Ovary (tissue), 7 donors: ENCODE measurements at regions not wholly inside any gene's neighbourhood (a gene's known extent, or its start where the extent isn't known, plus 50 kb on each side); places are given as distances from the start of the nearest gene placed in this dataset.
A peak's percentile ranks its signal among the peaks of the same experiment; 100 is the strongest.

Experiments
- DNase-seq, 5 donors: peaks; one replicate each; pipeline ENCODE4 v3.0.0-alpha.2; 2019 to 2020
- H3K27ac ChIP-seq, 2 donors: fragments of 200-600 bp; one replicate each; pipeline versions ENCODE4 v1.5.1 to v1.8.0; 2019 to 2022
- H3K27me3 ChIP-seq: fragments of 200-600 bp; one replicate; pipeline ENCODE4 v1.8.0; 2022
- H3K36me3 ChIP-seq: fragments of 200-600 bp; sonication (generic); one replicate; pipeline ENCODE4 v1.5.1; 2019
- H3K4me1 ChIP-seq: one replicate; pipeline ENCODE4 v1.8.1; 2013; ENCODE audit warnings: mild to moderate bottlenecking, moderate library complexity; ENCODE audit not compliant: insufficient read depth
- H3K4me3 ChIP-seq: fragments of 200-600 bp; sonication (generic); one replicate; pipeline ENCODE4 v1.5.1; 2017
- H3K9me3 ChIP-seq, 2 donors: fragments of 200-600 bp in 1 of 2; sonication (generic) in 1 of 2; one replicate each; pipeline versions ENCODE4 v1.5.1 to v1.8.1; 2013 to 2019; ENCODE audit warnings: mild to moderate bottlenecking in 1 of 2, moderate library complexity in 1 of 2
- EP300 ChIP-seq: sonication (generic); formaldehyde crosslinking; IDR thresholded peaks from one replicate; pipeline ENCODE4 v1.6.1; 2017; ENCODE audit warnings: antibody characterized with exemption
- POLR2A ChIP-seq: fragments of 450-650 bp; IDR thresholded peaks from one replicate; pipeline ENCODE4 v1.6.1; 2017; ENCODE audit warnings: antibody characterized with exemption, mild to moderate bottlenecking, moderate library complexity
- WGBS, 3 donors: extraction: QIAGEN DNeasy Blood & Tissue Kit in 1 of 3; methylation state at CpG; one replicate each; pipeline versions ENCODE4 v1.1.5 to v1.1.7; 2013 to 2017; 5-methylcytosine and 5-hydroxymethylcytosine counted together
- intact Hi-C, 4 donors: fragments of 100-400 bp; cut with DNase I; formaldehyde crosslinking; loops; one replicate each; pipeline versions ENCODE4 v1.11.0 to v1.15.1; 2022 to 2023
- TF ChIP-seq, protein P1 (sequence below), 3 donors: fragments of 450-650 bp in 2 of 3; fragments of 200-600 bp in 1 of 3; IDR thresholded peaks; one replicate each; pipeline versions ENCODE4 v1.5.1 to v1.8.0; 2016 to 2022; ENCODE audit warnings: antibody characterized with exemption in 3 of 3, mild to moderate bottlenecking in 1 of 3
- donor health status: DM: no; HTN: no; CAD: no; lungs with moderate emphysema.
- donor health status: DM: no; HTN: no; CAD: no.
- donor health status: Bipolar disorder and iron deficiency.
- donor health status: DM: no; HTN: no; CAD: no.
- donor health status: DM: yes; HTN: yes; CAD: no.

GRCh38 chr11:10618490-10618889, 50.0 kb upstream of the LYVE1 start:
- TF ChIP-seq, protein P1, sequence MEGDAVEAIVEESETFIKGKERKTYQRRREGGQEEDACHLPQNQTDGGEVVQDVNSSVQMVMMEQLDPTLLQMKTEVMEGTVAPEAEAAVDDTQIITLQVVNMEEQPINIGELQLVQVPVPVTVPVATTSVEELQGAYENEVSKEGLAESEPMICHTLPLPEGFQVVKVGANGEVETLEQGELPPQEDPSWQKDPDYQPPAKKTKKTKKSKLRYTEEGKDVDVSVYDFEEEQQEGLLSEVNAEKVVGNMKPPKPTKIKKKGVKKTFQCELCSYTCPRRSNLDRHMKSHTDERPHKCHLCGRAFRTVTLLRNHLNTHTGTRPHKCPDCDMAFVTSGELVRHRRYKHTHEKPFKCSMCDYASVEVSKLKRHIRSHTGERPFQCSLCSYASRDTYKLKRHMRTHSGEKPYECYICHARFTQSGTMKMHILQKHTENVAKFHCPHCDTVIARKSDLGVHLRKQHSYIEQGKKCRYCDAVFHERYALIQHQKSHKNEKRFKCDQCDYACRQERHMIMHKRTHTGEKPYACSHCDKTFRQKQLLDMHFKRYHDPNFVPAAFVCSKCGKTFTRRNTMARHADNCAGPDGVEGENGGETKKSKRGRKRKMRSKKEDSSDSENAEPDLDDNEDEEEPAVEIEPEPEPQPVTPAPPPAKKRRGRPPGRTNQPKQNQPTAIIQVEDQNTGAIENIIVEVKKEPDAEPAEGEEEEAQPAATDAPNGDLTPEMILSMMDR (IDR thresholded peaks at IDR 0.05), result no peak
- TF ChIP-seq EP300 (peak; percentile 23), POLR2A (no peak)
- Histone ChIP-seq H3K9me3 (no peaks in the 10 kb centered on the region), H3K4me3 (no peak overlapping the region), H3K4me1 (peaks cover 2% of the 10 kb centered on the region), H3K27me3 (no peaks in the 10 kb centered on the region), H3K36me3 (no peaks in the 10 kb centered on the region), H3K27ac (no peak overlapping the region)
- WGBS, 3 donors, result 63 to 80% (median 78%) methylated on average over 3 of the region's 3 CpGs
- DNase-seq, result no peak
- intact Hi-C loops, result no loop called here
